ENCODE measurements at regions not wholly inside any gene's neighbourhood (a gene's known extent, or its start where the extent isn't known, plus 50 kb on each side); places are given as distances from the start of the nearest gene placed in this dataset.

GRCh38 chr5:82862711-82863110 lies 214.5 kb downstream of the TMEM167A start:
- BruUV-seq (replicated peaks): no TSS peak
- Histone ChIP-seq H3K4me1 (ENCODE audit: insufficient read depth, low read length, poor library complexity, severe bottlenecking) (no peaks in the 10 kb centered on the region), H3K9me3 (ENCODE audit: low read depth, low read length, poor library complexity, severe bottlenecking) (no peaks in the 10 kb centered on the region), H3K27me3 (replicated peaks; ENCODE audit: insufficient read depth, low read depth, low read length, poor library complexity) (no peaks in the 10 kb centered on the region), H3K27ac (ENCODE audit: low read depth, low read length, poor library complexity, severe bottlenecking) (no peak overlapping the region), H3K36me3 (ENCODE audit: insufficient read depth, low read length, poor library complexity, severe bottlenecking) (no peaks in the 10 kb centered on the region), H3K4me3 (ENCODE audit: low read depth, low read length, poor library complexity, severe bottlenecking) (no peak overlapping the region)
- no peak for TF ChIP-seq EZH2 (IDR thresholded peaks at IDR 0.05; ENCODE audit: borderline replicate concordance, low read depth, low read length, poor library complexity, severe bottlenecking)
- TF ChIP-seq CTCF (conservative IDR thresholded peaks at IDR 0.05; ENCODE audit: low read depth, low read length): no peak
- POLR2A ChIA-PET (ENCODE audit: low non-redundant PET): no interaction called here
- DNase-seq (ENCODE audit: low spot score): no peak
- CTCF ChIA-PET: no interaction called here
- intact Hi-C loops (cut with micrococcal nuclease; ENCODE audit: unreplicated experiment): no loop called here

- Histone ChIP-seq H3K4me3 (ENCODE audit: low read depth, low read length, poor library complexity, severe bottlenecking) (no peak overlapping the region), H3K4me1 (ENCODE audit: insufficient read depth, low read length, poor library complexity, severe bottlenecking) (no peaks in the 10 kb centered on the region), H3K36me3 (ENCODE audit: insufficient read depth, low read length, poor library complexity, severe bottlenecking) (no peaks in the 10 kb centered on the region), H3K9me3 (ENCODE audit: low read depth, low read length, poor library complexity, severe bottlenecking) (no peaks in the 10 kb centered on the region), H3K27ac (ENCODE audit: low read depth, low read length, poor library complexity, severe bottlenecking) (no peak overlapping the region), H3K27me3 (replicated peaks; ENCODE audit: insufficient read depth, low read depth, low read length, poor library complexity) (no peaks in the 10 kb centered on the region)
- TF ChIP-seq CTCF (conservative IDR thresholded peaks at IDR 0.05; ENCODE audit: low read depth, low read length) (no peak), EZH2 (IDR thresholded peaks at IDR 0.05; ENCODE audit: borderline replicate concordance, low read depth, low read length, poor library complexity, severe bottlenecking) (no peak)
- DNase-seq (ENCODE audit: low spot score): no peak
- BruUV-seq (replicated peaks): no TSS peak
- ChIA-PET CTCF (no interaction called here), POLR2A (ENCODE audit: low non-redundant PET) (no interaction called here)
- intact Hi-C loops (cut with micrococcal nuclease; ENCODE audit: unreplicated experiment): no loop called here
Observed at GRCh38 chr5:82862261-82862660, 214.9 kb downstream of the TMEM167A start.

DNA sequence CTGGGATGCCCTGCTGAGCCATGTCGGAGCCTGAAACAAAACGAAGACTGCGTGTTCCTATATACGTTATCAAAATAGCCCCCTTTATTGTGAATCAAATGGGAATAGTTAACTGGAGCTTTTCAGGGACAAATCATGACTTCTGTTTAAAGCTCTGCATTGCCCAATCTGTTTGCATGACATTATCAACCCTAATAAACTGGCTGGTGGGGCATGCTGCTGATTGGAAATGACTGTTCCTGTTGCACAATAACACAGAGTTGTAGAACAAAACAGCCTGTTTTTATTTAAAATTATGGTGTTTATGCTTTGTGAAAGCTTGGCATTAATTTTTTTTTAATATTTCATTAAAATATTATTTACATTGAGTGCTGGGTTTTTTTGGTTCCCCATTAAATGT lies 215.5 kb downstream of the TMEM167A start:
- CTCF ChIA-PET: no interaction called here
- intact Hi-C loops (cut with micrococcal nuclease; ENCODE audit: unreplicated experiment): no loop called here
- no peak overlapping the region for H3K4me3 ChIP-seq (ENCODE audit: low read depth, low read length, poor library complexity, severe bottlenecking)
- no TSS peak for BruUV-seq (replicated peaks)
- no peaks in the 10 kb centered on the region for H3K27me3 ChIP-seq (replicated peaks; ENCODE audit: insufficient read depth, low read depth, low read length, poor library complexity)
- TF ChIP-seq EZH2 (IDR thresholded peaks at IDR 0.05; ENCODE audit: borderline replicate concordance, low read depth, low read length, poor library complexity, severe bottlenecking): no peak
- TF ChIP-seq CTCF (conservative IDR thresholded peaks at IDR 0.05; ENCODE audit: low read depth, low read length): no peak
- no peaks in the 10 kb centered on the region for H3K36me3 ChIP-seq (ENCODE audit: insufficient read depth, low read length, poor library complexity, severe bottlenecking)
- POLR2A ChIA-PET (ENCODE audit: low non-redundant PET): no interaction called here
- no peaks in the 10 kb centered on the region for H3K9me3 ChIP-seq (ENCODE audit: low read depth, low read length, poor library complexity, severe bottlenecking)
- H3K4me1 ChIP-seq (ENCODE audit: insufficient read depth, low read length, poor library complexity, severe bottlenecking): no peaks in the 10 kb centered on the region
- DNase-seq (ENCODE audit: low spot score): no peak
- no peak overlapping the region for H3K27ac ChIP-seq (ENCODE audit: low read depth, low read length, poor library complexity, severe bottlenecking)

All from A673 (cell line).